Neutrophil (primary cell): ENCODE measurements at regions not wholly inside any gene's neighbourhood (a gene's known extent, or its start where the extent isn't known, plus 50 kb on each side); places are given as distances from the start of the nearest gene placed in this dataset.

ENCODE experiments used
- H3K27ac ChIP-seq: fragments of 200-600 bp; sonication (generic); 2 replicates; pipeline ENCODE4 v1.5.1; 2016; ENCODE audit warnings: mild to moderate bottlenecking, moderate library complexity
- H3K27me3 ChIP-seq: fragments of 200-600 bp; sonication (generic); 2 replicates; pipeline ENCODE4 v1.6.0; 2016; ENCODE audit warnings: mild to moderate bottlenecking
- H3K36me3 ChIP-seq: fragments of 200-600 bp; sonication (generic); 2 replicates; pipeline ENCODE4 v1.5.1; 2017
- H3K4me1 ChIP-seq, 2 experiments: fragments of 200-600 bp in 1 of 2; sonication (generic) in 1 of 2; 1 replicate in 1 of 2; 2 replicates in 1 of 2; pipeline versions ENCODE4 v1.5.1 to v1.6.1; 2013 to 2016; ENCODE audit warnings: low read depth in 1 of 2, low read length in 1 of 2, mild to moderate bottlenecking in 1 of 2, moderate library complexity in 1 of 2; ENCODE audit not compliant: control insufficient read depth in 1 of 2, insufficient read depth in 1 of 2
- H3K4me3 ChIP-seq, 2 experiments: fragments of 200-600 bp in 1 of 2; sonication (generic) in 1 of 2; 1 replicate in 1 of 2; 2 replicates in 1 of 2; pipeline ENCODE4 v1.5.1; 2013 to 2016; ENCODE audit warnings: low read depth in 1 of 2, low read length in 1 of 2, mild to moderate bottlenecking in 1 of 2, moderate library complexity in 1 of 2
- H3K9me3 ChIP-seq: fragments of 200-600 bp; sonication (generic); 2 replicates; pipeline ENCODE4 v1.5.1; 2016
- CTCF ChIP-seq: fragments of 200-600 bp; sonication (generic); IDR thresholded peaks from 2 replicates; pipeline ENCODE4 v1.5.1; 2016; ENCODE audit warnings: antibody characterized with exemption

GRCh38 chr16:80199614-80200013, 341.2 kb upstream of the DYNLRB2 start:
- no peak for TF ChIP-seq CTCF
- H3K36me3 ChIP-seq = no peaks in the 10 kb centered on the region
- no peak overlapping the region for H3K4me3 ChIP-seq
- H3K4me1 ChIP-seq = no peaks in the 10 kb centered on the region
- H3K27me3 ChIP-seq = no peaks in the 10 kb centered on the region
- H3K27ac ChIP-seq = no peak overlapping the region
- H3K9me3 ChIP-seq = no peaks in the 10 kb centered on the region

GRCh38 chr16:80198311-80199299, 342.2 kb upstream of the DYNLRB2 start:
- no peak overlapping the region for H3K27ac ChIP-seq
- no peaks in the 10 kb centered on the region for H3K9me3 ChIP-seq
- H3K27me3 ChIP-seq = no peaks in the 10 kb centered on the region
- no peaks in the 10 kb centered on the region for H3K36me3 ChIP-seq
- no peak for TF ChIP-seq CTCF
- no peaks in the 10 kb centered on the region for H3K4me1 ChIP-seq
- no peak overlapping the region for H3K4me3 ChIP-seq

GRCh38 chr16:80197741-80198201, 343.0 kb upstream of the DYNLRB2 start:
- H3K36me3 ChIP-seq = no peaks in the 10 kb centered on the region
- no peaks in the 10 kb centered on the region for H3K4me1 ChIP-seq
- H3K4me3 ChIP-seq = no peak overlapping the region
- no peaks in the 10 kb centered on the region for H3K9me3 ChIP-seq
- H3K27ac ChIP-seq = no peak overlapping the region
- no peaks in the 10 kb centered on the region for H3K27me3 ChIP-seq
- TF ChIP-seq CTCF = no peak

GRCh38 chr16:80191928-80192327, 348.9 kb upstream of the DYNLRB2 start:
- no peaks in the 10 kb centered on the region for H3K4me1 ChIP-seq
- H3K27ac ChIP-seq = no peak overlapping the region

GRCh38 chr16:80189476-80190175, 351.2 kb upstream of the DYNLRB2 start:
- Histone ChIP-seq H3K4me1 (no peaks in the 10 kb centered on the region), H3K4me3 (no peak overlapping the region), H3K9me3 (no peaks in the 10 kb centered on the region), H3K27ac (no peak overlapping the region), H3K27me3 (no peaks in the 10 kb centered on the region), H3K36me3 (no peaks in the 10 kb centered on the region)
- TF ChIP-seq CTCF = no peak

More at GRCh38 chr16:80191928-80192327, 348.9 kb upstream of the DYNLRB2 start:
- TF ChIP-seq CTCF = no peak
- Histone ChIP-seq H3K36me3 (no peaks in the 10 kb centered on the region), H3K9me3 (no peaks in the 10 kb centered on the region), H3K27me3 (no peaks in the 10 kb centered on the region), H3K4me3 (no peak overlapping the region)
